ENCODE measurements at regions not wholly inside any gene's neighbourhood (a gene's known extent, or its start where the extent isn't known, plus 50 kb on each side); places are given as distances from the start of the nearest gene placed in this dataset.

GRCh38 chr17:70608193-70608592, 438.9 kb downstream of the KCNJ2 start:
- no peak for DNase-seq

GRCh38 chr17:70608957-70609356, 439.6 kb downstream of the KCNJ2 start:
- DNase-seq: no peak

DNA sequence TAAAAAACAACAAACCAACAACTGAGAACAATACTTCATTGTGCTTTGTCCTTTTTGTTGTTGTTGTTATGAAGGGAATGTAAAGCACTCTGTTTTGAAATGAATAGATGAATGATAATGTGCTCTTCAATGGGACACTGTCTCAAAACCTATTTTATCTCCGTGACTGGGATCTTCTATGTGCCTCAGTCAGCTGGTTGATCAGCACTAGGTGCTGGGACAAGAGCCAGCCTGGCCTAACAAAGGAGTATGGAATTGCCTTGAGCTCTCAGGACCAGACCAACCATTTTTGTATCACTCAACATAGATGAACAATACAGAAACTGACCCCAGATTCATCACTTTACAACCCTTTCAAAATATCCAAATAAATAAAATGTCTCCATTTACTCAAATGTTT, 440.2 kb downstream of the KCNJ2 start:
- DNase-seq: no peak

- DNase-seq: no peak
These were observed 440.8 kb downstream of the KCNJ2 start for GRCh38 chr17:70610161-70610560.

DNA sequence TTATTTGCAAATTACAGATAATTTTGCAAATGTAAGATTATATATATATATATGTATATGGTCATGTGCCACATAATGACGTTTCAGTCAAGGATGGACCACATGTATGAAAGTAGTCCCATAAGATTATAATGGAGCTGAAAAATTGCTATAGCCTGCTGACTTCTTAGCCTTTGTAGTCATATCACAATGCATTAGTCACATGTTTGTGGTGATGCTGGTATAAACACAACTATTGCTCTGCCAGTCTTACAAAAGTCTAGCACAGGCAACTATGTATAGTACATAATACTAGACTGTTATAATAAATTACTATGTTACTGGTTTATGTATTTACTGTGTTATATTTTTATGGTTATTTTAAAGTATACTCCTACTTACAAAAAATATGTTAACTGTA, 444.3 kb downstream of the KCNJ2 start:
- no peak for DNase-seq

DNA sequence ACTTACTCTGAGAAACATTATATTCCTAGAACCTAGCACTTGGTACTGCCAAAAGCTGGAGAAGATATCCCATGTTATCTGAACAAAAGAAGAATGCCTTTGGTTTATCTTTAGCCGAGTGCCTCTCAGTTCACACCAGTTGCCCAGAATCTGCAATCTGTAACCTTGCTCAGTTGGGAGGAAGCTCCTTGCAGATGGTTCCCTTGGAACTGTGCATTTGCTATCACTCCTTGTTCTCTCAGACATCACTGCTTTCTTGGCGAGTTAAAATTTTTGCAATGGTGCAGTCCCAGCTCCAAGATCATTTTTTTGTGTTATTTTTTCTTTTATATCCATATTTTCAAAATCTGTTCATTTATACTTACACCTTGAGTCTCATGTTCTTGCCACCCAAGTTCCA, 446.5 kb downstream of the KCNJ2 start:
- no peak for DNase-seq

- no peak for DNase-seq
These were observed 449.3 kb downstream of the KCNJ2 start for GRCh38 chr17:70618641-70619040.

- DNase-seq: no peak
These were observed 452.2 kb downstream of the KCNJ2 start for GRCh38 chr17:70621566-70621965.

DNA sequence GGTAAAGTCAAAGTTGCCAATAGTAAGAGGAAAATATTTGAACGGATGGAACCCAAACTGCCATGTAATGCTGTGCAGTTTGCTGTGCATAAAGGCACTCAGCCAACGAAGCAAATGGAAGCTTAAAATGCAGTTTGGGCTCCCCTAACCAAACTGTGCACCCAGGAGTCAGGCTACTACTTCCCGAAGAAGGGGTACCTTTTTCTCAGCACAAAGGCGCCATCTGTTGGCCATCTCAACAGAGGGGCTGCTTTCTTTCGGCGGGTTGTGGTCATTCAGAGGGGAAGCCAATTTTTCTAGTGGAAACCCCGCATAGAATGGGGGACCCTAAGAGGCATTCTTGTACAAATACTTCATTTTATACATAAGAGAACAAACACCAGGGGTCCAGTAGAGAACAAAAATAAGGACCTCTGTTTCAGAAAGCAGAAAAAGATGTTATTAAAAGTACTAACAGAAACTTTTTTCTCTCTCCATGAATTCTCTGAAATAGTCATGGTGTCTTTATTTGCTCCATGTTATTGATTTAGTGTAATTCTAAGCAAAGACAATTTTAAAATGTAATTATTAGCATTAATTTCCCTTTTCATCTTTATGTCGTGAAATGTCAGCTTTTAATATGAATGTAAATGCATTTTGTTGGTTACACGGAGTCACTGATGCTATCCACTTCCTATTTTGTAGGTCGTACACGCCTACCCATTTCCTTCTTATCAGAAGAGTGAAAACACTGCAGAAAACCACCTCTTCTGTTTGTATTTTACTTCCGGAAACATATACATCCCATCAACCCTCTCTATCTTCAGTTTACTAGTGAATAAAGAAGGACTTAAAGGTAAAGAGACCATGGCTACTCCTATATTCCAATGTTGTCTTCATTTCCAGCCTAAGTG, 453.3 kb downstream of the KCNJ2 start:
- DNase-seq: no peak

- no peak for DNase-seq
These were observed 454.9 kb downstream of the KCNJ2 start for GRCh38 chr17:70624211-70624610.

DNA sequence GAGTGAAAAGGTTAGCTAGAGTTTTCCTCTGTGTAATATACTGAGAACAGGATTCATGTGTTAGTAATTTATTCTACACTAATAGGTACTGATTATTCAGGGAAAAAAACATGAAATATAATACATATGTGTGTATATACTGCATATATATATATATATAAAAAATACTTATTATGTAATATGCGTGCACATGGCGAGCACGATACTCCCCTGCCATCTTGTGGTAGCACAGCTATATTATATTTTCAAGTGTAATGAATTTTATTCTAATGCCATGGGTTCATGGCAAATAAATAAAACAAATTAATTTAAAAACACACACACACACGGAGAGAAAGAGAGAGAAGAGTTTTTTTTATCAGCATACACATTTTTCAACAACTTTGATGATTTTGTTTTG, 460.6 kb downstream of the KCNJ2 start:
- no peak for DNase-seq

- DNase-seq: no peak
These were observed 467.3 kb downstream of the KCNJ2 start for GRCh38 chr17:70636517-70637133.

- no peak for DNase-seq
These were observed 472.7 kb downstream of the KCNJ2 start for GRCh38 chr17:70642059-70642458.

GRCh38 chr17:70644096-70644495, 474.8 kb downstream of the KCNJ2 start:
- DNase-seq: no peak

- no peak for DNase-seq
These were observed 477.3 kb downstream of the KCNJ2 start for GRCh38 chr17:70646673-70647072.

DNA sequence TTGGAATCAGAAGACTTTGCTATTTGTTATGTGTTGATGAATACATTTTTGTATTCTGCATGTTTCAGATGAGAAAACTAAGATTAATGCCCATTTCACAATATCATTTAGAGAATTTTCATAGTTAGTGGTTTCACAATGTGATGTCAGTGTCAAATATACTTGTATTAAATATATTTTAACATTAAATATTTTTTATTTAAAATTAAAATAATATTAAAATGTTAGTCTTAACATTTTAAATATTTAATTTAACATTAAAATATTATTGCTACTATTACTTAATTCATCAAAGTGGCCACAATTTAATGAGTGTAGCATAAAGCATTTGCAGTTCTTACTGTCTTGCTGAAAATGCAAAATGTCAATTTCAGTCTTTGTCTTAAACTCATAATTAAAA, 478.8 kb downstream of the KCNJ2 start:
- DNase-seq: no peak

DNA sequence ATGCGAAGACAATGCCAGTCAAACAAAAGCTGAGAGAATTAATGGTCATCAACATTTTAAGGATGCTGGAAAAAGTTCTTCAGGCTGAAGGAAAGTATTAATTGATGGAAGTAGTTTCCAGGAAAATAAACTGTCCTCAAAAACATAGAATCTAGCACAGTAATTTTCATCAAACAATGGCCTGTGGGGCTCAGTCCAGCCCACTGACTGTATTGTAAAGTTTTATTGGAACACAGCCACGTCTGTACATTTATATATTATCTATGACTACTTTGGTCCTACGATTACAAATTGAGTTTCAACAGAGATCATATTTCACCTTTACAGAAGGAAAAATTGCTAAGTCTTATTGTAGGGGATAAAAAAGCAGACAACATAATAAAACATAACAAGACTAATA, 484.5 kb downstream of the KCNJ2 start:
- no peak for DNase-seq

GRCh38 chr17:70654706-70655105, 485.4 kb downstream of the KCNJ2 start:
- DNase-seq: no peak

GRCh38 chr17:70655176-70655958, 486.0 kb downstream of the KCNJ2 start:
- DNase-seq: no peak

DNA sequence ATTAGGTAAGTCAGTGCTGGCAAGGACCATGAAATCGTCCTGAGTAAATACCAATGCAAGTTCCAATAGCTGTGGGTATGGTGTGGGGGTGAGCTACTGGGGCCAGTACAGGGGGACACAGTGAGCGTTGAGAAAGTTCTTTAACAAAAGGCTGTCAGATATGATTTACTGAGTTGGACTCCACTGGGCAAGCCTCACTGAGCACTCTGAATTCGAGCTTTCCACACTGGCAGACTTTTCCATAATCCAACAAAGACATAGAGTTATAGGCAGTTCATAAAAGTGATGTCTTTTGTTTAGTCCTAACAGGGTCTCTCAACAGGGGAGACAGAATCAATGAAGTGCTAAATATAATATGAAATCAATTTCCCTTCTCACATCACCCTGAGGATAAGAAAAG, 489.0 kb downstream of the KCNJ2 start:
- DNase-seq: no peak

DNA sequence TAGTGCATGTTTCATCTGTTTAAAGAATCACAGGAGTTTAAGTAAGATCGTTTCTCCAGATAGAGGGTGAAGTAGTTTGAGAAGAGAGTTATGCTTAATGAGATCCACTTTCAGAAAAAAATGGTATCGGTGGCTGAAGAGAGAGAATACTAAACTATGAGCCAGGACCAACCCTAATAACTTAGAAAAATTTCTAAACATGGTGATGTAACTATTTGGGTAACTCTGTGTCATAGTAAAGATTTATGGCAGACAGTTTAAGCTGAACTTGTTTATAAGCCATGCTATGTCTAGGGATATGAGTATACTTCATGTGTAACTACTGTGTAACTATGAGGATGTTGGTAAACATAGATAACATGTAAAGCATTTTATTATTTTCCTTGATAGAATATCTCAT, 489.5 kb downstream of the KCNJ2 start:
- DNase-seq: no peak

DNA sequence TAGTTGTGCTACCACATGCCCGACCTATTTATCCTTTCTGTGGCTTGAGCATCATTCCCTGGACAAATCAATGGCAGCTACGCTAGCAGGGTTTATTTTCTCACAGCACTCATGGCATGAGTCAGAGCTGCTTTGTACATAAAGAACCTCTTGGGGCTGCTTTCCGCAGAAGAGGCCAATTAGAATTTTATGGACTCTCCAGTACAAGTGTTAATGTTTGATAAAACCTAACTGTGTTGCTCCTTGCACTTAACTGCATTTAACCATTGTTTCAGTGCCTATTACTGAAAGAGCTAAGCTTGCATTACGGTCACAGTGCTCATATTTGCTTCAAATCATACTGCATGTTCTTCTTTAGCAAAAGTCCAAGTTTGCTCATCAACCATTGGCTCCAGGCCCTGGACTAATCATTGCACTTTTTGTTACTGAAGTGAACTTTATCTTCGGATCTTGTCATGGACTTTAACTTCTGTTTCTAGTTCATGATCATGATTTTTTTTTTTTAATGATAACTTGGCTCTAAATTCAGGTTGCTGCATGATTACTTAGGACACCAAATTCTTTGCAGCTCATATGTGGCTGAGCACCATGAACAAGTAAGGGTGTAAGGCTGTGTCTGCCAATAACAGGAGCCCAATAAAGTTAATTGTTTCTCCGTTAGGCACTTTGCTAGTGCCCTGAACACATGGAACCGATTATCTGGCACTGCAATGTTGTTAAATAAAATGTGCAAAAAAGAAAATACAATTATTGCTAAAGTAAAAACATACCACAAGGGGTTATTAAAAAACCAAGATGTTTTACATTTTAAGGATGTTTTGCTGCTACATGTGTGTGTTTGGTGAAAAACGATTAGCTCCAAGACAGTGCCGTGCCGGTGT, 492.2 kb downstream of the KCNJ2 start:
- no peak for DNase-seq

Measured in SIG-M5 (cell line).